ENCODE measurements at regions not wholly inside any gene's neighbourhood (a gene's known extent, or its start where the extent isn't known, plus 50 kb on each side); places are given as distances from the start of the nearest gene placed in this dataset.

DNA sequence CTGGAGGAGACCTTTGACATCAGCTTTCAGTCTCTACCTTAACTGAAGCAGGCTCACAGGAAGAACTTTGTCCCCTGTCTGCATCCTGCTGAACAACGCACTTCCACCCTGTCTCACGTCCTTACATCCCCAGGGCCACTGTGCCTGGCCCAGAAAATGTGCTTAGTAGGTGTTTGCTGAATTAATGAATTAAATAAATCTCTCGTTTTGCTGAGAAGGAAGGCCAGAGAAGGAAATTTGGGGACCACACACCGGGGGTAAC is 54.3 kb upstream of the CREB3L1 start:
- CTCF ChIA-PET: no interaction called here
- Mint-ChIP-seq H3K4me1 (ENCODE audit: low read depth) (no peaks in the 10 kb centered on the region), H3K36me3 (ENCODE audit: low read depth) (no peaks in the 10 kb centered on the region), H3K9me3 (no peaks in the 10 kb centered on the region), H3K4me3 (no peak overlapping the region), H3K27me3 (no peaks in the 10 kb centered on the region), H3K27ac (no peak overlapping the region)
- no peak for DNase-seq
- TF ChIP-seq, protein P1, sequence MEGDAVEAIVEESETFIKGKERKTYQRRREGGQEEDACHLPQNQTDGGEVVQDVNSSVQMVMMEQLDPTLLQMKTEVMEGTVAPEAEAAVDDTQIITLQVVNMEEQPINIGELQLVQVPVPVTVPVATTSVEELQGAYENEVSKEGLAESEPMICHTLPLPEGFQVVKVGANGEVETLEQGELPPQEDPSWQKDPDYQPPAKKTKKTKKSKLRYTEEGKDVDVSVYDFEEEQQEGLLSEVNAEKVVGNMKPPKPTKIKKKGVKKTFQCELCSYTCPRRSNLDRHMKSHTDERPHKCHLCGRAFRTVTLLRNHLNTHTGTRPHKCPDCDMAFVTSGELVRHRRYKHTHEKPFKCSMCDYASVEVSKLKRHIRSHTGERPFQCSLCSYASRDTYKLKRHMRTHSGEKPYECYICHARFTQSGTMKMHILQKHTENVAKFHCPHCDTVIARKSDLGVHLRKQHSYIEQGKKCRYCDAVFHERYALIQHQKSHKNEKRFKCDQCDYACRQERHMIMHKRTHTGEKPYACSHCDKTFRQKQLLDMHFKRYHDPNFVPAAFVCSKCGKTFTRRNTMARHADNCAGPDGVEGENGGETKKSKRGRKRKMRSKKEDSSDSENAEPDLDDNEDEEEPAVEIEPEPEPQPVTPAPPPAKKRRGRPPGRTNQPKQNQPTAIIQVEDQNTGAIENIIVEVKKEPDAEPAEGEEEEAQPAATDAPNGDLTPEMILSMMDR (IDR thresholded peaks at IDR 0.05): no peak
- intact Hi-C loops (cut with micrococcal nuclease): no loop called here
- POLR2A ChIA-PET: no interaction called here
- no peak for ATAC-seq

DNA sequence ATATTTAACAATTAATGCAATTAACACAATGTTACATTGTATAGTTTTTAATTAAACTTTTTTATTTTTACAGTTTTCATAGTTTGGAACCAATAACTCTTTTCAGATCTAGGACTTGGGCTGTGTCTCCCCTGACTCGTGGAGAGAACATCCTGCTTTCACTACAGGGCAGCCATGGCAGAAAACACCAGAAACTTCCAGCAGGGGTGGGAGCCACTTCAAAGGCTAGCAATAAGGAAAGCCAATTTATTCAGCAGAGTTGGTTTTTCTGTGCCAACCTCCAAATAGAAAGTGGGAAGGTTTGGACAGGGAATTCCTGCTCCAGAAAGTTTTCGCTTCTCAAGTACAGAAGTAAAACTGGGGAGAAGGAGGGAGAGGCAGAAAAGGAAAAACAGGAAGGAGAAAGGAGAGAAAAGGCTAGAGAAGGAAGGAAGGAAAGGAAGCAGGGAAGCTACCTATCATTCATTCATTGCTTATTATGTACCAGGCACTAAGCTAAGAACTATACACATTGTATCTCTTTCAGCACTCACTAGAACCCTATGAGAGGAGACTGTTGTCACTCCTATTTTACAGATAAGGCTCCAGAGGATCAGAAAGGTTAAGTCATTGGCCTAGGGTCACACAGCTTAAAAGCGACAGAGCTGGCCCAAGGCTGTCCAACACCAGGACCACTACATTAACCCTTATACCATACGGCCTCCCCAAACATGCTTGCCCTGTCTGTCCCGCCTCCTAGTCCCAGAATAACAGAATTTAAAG is 54.8 kb upstream of the CREB3L1 start:
- TF ChIP-seq, protein P1 (IDR thresholded peaks at IDR 0.05): no peak
- peaks cover 2% of the 10 kb centered on the region for H3K27me3 Mint-ChIP-seq
- POLR2A ChIA-PET: no interaction called here
- no peak overlapping the region for H3K4me3 Mint-ChIP-seq
- H3K36me3 Mint-ChIP-seq (ENCODE audit: low read depth): no peaks in the 10 kb centered on the region
- ATAC-seq (no peak), DNase-seq (no peak)
- CTCF ChIA-PET: no interaction called here
- intact Hi-C loops (cut with micrococcal nuclease): no loop called here
- H3K4me1 Mint-ChIP-seq (ENCODE audit: low read depth): no peaks in the 10 kb centered on the region
- no peaks in the 10 kb centered on the region for H3K9me3 Mint-ChIP-seq
- H3K27ac Mint-ChIP-seq: no peak overlapping the region

DNA sequence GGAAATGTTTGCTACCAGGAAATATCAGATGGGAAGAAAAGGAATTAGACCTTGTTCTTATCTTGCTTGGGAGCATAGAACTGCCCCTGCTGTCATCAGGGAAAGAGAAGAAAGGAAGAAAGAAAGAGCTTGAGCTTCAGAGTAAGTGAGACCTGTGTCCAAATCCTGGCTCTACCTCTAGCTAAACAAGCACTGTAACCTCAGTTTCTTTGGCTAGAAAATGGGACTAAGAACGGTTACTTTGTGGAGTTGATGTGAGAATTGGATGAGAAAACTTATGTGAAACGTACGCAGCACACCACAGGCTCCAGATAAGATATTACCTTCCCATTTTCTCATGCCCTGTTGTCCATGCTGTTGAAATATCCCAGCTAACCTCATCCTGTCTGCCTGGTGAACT is 57.1 kb upstream of the CREB3L1 start:
- ATAC-seq (no peak), DNase-seq (no peak)
- TF ChIP-seq, protein P1 (IDR thresholded peaks at IDR 0.05): no peak
- H3K36me3 Mint-ChIP-seq (ENCODE audit: low read depth): no peaks in the 10 kb centered on the region
- H3K4me1 Mint-ChIP-seq (ENCODE audit: low read depth): no peaks in the 10 kb centered on the region
- intact Hi-C loops (cut with micrococcal nuclease): no loop called here
- H3K4me3 Mint-ChIP-seq: no peak overlapping the region
- ChIA-PET POLR2A (no interaction called here), CTCF (interaction anchor here (1.5 kb wide), 1 partner anchor 18 kb away, joined by 3 read pairs; no protein-coding TSS in a partner anchor)
- peaks cover 5% of the 10 kb centered on the region for H3K27me3 Mint-ChIP-seq
- H3K9me3 Mint-ChIP-seq: no peaks in the 10 kb centered on the region
- H3K27ac Mint-ChIP-seq: no peak overlapping the region

DNA sequence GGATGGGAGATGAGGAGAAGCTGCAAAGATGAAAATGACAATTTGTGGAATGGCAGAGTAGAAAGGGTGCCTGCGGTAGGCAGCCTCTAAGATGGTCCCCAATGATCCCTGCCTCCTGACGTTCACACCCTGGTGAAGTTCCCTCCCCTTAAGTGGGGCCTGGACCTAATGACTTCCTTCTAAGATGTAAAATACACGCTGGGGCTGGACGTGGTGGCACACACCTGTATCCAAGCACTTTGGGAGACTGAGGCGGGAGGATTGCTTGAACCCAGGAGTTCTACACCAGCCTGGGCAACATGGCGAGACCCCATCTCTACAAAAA is 60.7 kb upstream of the CREB3L1 start:
- Mint-ChIP-seq H3K27me3 (peaks cover 5% of the 10 kb centered on the region), H3K4me3 (no peak overlapping the region), H3K27ac (no peak overlapping the region), H3K4me1 (ENCODE audit: low read depth) (no peaks in the 10 kb centered on the region), H3K9me3 (no peaks in the 10 kb centered on the region), H3K36me3 (ENCODE audit: low read depth) (no peaks in the 10 kb centered on the region)
- intact Hi-C loops (cut with micrococcal nuclease): no loop called here
- TF ChIP-seq, protein P1 (IDR thresholded peaks at IDR 0.05): no peak
- ChIA-PET CTCF (no interaction called here), POLR2A (no interaction called here)
- DNase-seq (no peak), ATAC-seq (no peak)

DNA sequence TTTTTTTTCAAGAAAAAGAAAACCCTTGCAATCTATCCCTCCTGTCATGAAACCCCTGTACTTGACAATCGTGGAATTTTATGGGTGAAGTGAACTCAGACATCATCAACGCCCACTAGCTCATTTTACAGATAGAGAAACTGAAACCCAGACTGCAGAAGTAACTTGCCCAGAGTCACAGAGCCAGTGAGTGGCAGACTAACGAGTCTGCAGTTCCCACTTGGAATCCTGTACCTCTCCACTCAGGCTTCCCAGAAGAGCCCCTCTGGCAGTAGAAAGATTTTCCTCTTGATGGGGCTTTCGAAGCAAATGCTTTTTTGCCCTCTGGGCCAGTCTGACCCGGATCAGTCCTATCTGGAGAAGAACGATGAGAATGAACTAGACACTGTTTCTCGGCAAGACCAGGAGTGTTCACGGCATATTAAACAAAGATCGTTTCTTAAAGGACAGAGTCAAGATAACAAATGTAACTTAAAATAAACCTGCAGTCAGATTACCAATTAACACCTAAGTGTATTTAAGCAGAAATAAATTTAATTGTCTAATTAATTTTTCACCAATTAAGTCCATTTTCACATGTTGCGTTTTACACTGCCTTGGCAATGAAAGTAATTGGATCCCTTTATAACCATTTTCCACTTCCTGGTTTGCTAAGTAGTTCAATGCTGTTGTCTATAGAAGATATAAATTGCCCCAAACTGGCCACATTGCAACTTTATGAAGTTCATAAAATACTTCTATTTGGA is 61.3 kb upstream of the CREB3L1 start:
- ChIA-PET POLR2A (interaction anchor here (0.8 kb wide), 1 partner anchor 369 kb away, joined by 4 read pairs; the partner anchor contains the start of gene CRY2), CTCF (no interaction called here)
- peaks cover 5% of the 10 kb centered on the region for H3K27me3 Mint-ChIP-seq
- intact Hi-C loops (cut with micrococcal nuclease): no loop called here
- DNase-seq (no peak), ATAC-seq (no peak)
- TF ChIP-seq, protein P1 (IDR thresholded peaks at IDR 0.05): no peak
- H3K4me3 Mint-ChIP-seq: no peak overlapping the region
- no peaks in the 10 kb centered on the region for H3K36me3 Mint-ChIP-seq (ENCODE audit: low read depth)
- no peak overlapping the region for H3K27ac Mint-ChIP-seq
- no peaks in the 10 kb centered on the region for H3K9me3 Mint-ChIP-seq
- H3K4me1 Mint-ChIP-seq (ENCODE audit: low read depth): no peaks in the 10 kb centered on the region

All from activated CD8-positive, alpha-beta T cell treated with anti-CD3 and anti-CD28 coated beads for 36 hours (primary cell).